ENCODE measurements at regions not wholly inside any gene's neighbourhood (a gene's known extent, or its start where the extent isn't known, plus 50 kb on each side); places are given as distances from the start of the nearest gene placed in this dataset.
A peak's percentile ranks its signal among the peaks of the same experiment; 100 is the strongest.

- Histone ChIP-seq H3K56ac (replicated peaks; ENCODE audit: insufficient read length, low read depth, low read length) (no peak overlapping the region), H3K9me3 (ENCODE audit: insufficient read depth in 2 of 2, low read depth in 1 of 2, low read length in 1 of 2) (no peaks in the 10 kb centered on the region), H2BK120ac (replicated peaks; ENCODE audit: low read depth, low read length) (no peak overlapping the region), H3K23me2 (ENCODE audit: low read depth, low read length) (no peaks in the 10 kb centered on the region), H3K27ac (ENCODE audit: low read depth, low read length) (no peak overlapping the region), H3K23ac (ENCODE audit: insufficient read length) (no peak overlapping the region), H3K4ac (replicated peaks; ENCODE audit: insufficient read length, low read depth, low read length) (no peak overlapping the region), H2BK5ac (ENCODE audit: low read depth, low read length) (no peak overlapping the region), H3K36me3 (ENCODE audit: control insufficient read depth in 2 of 4, insufficient read depth in 4 of 4, low read length in 3 of 4) (no peaks in the 10 kb centered on the region), H2AK5ac (ENCODE audit: low read depth, low read length) (no peak overlapping the region), H2BK12ac (ENCODE audit: low read depth, low read length) (no peak overlapping the region), H3K18ac (ENCODE audit: extremely low read depth, low read length) (no peak overlapping the region), H3K9ac (replicated peaks in 1 of 4; ENCODE audit: extremely low read depth in 1 of 4, low read depth in 3 of 4, low read length in 3 of 4) (no peak overlapping the region), H3K79me2 (ENCODE audit: control insufficient read depth in 1 of 2, insufficient read depth in 2 of 2, low read length in 2 of 2) (no peaks in the 10 kb centered on the region), H3K4me2 (ENCODE audit: insufficient read depth in 1 of 2, low read depth in 2 of 2, low read length in 2 of 2) (no peak overlapping the region), H3K79me1 (ENCODE audit: low read depth, low read length) (no peaks in the 10 kb centered on the region), H4K91ac (replicated peaks; ENCODE audit: insufficient read length, low read length) (no peak overlapping the region), H2BK15ac (ENCODE audit: low read length) (no peak overlapping the region), H2BK20ac (ENCODE audit: low read length) (no peak overlapping the region), H3K14ac (ENCODE audit: insufficient read length) (no peak overlapping the region), H3K27me3 (replicated peaks in 1 of 4; ENCODE audit: control insufficient read depth in 3 of 4, extremely low read depth in 1 of 4, insufficient read depth in 3 of 4, low read length in 3 of 4) (no peaks in the 10 kb centered on the region), H4K5ac (ENCODE audit: insufficient read length, low read depth, low read length) (no peak overlapping the region), H3K4me1 (replicated peaks in 1 of 4; ENCODE audit: control insufficient read depth in 3 of 4, insufficient read depth in 4 of 4, low read length in 3 of 4) (no peaks in the 10 kb centered on the region; a peak in 1 of 7 replicates), H4K20me1 (replicated peaks in 1 of 2; ENCODE audit: control insufficient read depth in 1 of 2, insufficient read depth in 2 of 2, low read length in 2 of 2) (no peaks in the 10 kb centered on the region), H4K8ac (ENCODE audit: extremely low read depth, insufficient read depth, low read length) (no peak overlapping the region), H3K4me3 (ENCODE audit: extremely low read depth in 1 of 4, insufficient read depth in 2 of 4, low read depth in 3 of 4, low read length in 4 of 4) (no peak overlapping the region), H2AFZ (ENCODE audit: low read length) (no peak overlapping the region)
- ChIA-PET POLR2A (ENCODE audit: partially characterized antibody) (no interaction called here), CTCF (ENCODE audit: partially characterized antibody) (interaction anchor here (0.6 to 2.3 kb wide), 5 partner anchors 10 to 488 kb away, joined by 3 to 10 read pairs (median 3); no protein-coding TSS in a partner anchor)
- no peak for DNase-seq (ENCODE audit: low read depth in 1 of 2, low spot score in 2 of 2)
- TF ChIP-seq RAD21 (IDR thresholded peaks at IDR 0.05 in 1 of 2, conservative IDR thresholded peaks at IDR 0.05 in 1 of 2; ENCODE audit: low read depth in 2 of 2, low read length in 2 of 2) (peak in 1 of 2 experiments; percentile 50; a peak in 3 of 4 replicates), GABPA (IDR thresholded peaks at IDR 0.05; ENCODE audit: borderline replicate concordance, insufficient read depth, low read length) (no peak)
- TF ChIP-seq, protein P1, sequence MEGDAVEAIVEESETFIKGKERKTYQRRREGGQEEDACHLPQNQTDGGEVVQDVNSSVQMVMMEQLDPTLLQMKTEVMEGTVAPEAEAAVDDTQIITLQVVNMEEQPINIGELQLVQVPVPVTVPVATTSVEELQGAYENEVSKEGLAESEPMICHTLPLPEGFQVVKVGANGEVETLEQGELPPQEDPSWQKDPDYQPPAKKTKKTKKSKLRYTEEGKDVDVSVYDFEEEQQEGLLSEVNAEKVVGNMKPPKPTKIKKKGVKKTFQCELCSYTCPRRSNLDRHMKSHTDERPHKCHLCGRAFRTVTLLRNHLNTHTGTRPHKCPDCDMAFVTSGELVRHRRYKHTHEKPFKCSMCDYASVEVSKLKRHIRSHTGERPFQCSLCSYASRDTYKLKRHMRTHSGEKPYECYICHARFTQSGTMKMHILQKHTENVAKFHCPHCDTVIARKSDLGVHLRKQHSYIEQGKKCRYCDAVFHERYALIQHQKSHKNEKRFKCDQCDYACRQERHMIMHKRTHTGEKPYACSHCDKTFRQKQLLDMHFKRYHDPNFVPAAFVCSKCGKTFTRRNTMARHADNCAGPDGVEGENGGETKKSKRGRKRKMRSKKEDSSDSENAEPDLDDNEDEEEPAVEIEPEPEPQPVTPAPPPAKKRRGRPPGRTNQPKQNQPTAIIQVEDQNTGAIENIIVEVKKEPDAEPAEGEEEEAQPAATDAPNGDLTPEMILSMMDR (IDR thresholded peaks at IDR 0.05; ENCODE audit: control extremely low read depth in 1 of 3, insufficient read depth in 1 of 3, low read depth in 1 of 3, low read length in 3 of 3): peak; percentile 37 to 38 (median 38)
- 83% methylated on average over 2 of the region's 2 CpGs; no CpG with 5 or more reads in 1 of the 2 experiments for WGBS, 2 experiments (ENCODE audit: extremely low coverage in 1 of 2, insufficient coverage in 1 of 2, insufficient read length in 1 of 2, insufficient replicate concordance in 2 of 2, low coverage in 1 of 2, low lambda C conversion rate in 2 of 2, missing lambda C conversion rate in 1 of 2)
- no peak for FAIRE-seq
Observed at GRCh38 chr5:8851101-8851500, 694.8 kb downstream of the SEMA5A start.

Data from H1 (cell line).